ENCODE measurements at regions not wholly inside any gene's neighbourhood (a gene's known extent, or its start where the extent isn't known, plus 50 kb on each side); places are given as distances from the start of the nearest gene placed in this dataset.

- ATAC-seq = no peak
- intact Hi-C loops (cut with DNase I) = no loop called here
Observed at GRCh38 chr5:139743804-139744203, 51.8 kb upstream of the PSD2 start.

GRCh38 chr5:139744471-139745131, 51.0 kb upstream of the PSD2 start:
- Histone ChIP-seq H3K36me3 (no peaks in the 10 kb centered on the region), H3K4me3 (no peak overlapping the region), H3K27me3 (peaks cover 21% of the 10 kb centered on the region), H3K4me1 (peaks cover 22% of the 10 kb centered on the region), H3K27ac (no peak overlapping the region), H3K9me3 (no peaks in the 10 kb centered on the region)
- no peak for TF ChIP-seq CTCF (IDR thresholded peaks at IDR 0.05)
- ATAC-seq = no peak
- intact Hi-C loops (cut with DNase I) = no loop called here
- DNase-seq = no peak

More at GRCh38 chr5:139743804-139744203, 51.8 kb upstream of the PSD2 start:
- H3K4me3 ChIP-seq = no peak overlapping the region
- H3K27ac ChIP-seq = no peak overlapping the region
- no peaks in the 10 kb centered on the region for H3K9me3 ChIP-seq
- H3K27me3 ChIP-seq = peaks cover 21% of the 10 kb centered on the region
- H3K36me3 ChIP-seq = no peaks in the 10 kb centered on the region
- H3K4me1 ChIP-seq = peaks cover 22% of the 10 kb centered on the region
- TF ChIP-seq CTCF (IDR thresholded peaks at IDR 0.05) = no peak
- no peak for DNase-seq

- Histone ChIP-seq H3K4me3 (no peak overlapping the region), H3K27me3 (peaks cover 21% of the 10 kb centered on the region), H3K27ac (no peak overlapping the region), H3K9me3 (no peaks in the 10 kb centered on the region), H3K4me1 (peaks cover 22% of the 10 kb centered on the region), H3K36me3 (no peaks in the 10 kb centered on the region)
- no peak for DNase-seq
- intact Hi-C loops (cut with DNase I) = no loop called here
- TF ChIP-seq CTCF (IDR thresholded peaks at IDR 0.05) = no peak
- peak; percentile 4 for ATAC-seq
Observed at GRCh38 chr5:139745132-139745799, 50.3 kb upstream of the PSD2 start.

- intact Hi-C loops (cut with DNase I) = no loop called here
- H3K27me3 ChIP-seq = peaks cover 21% of the 10 kb centered on the region
- H3K27ac ChIP-seq = no peak overlapping the region
Observed at GRCh38 chr5:139745800-139746690, 49.6 kb upstream of the PSD2 start.

More at GRCh38 chr5:139745800-139746690, 49.6 kb upstream of the PSD2 start:
- Histone ChIP-seq H3K4me1 (peaks cover 22% of the 10 kb centered on the region), H3K4me3 (peak overlapping the region; percentile 44), H3K9me3 (no peaks in the 10 kb centered on the region), H3K36me3 (no peaks in the 10 kb centered on the region)
- ATAC-seq (peak; percentile 55), DNase-seq (no peak)
- no peak for TF ChIP-seq CTCF (IDR thresholded peaks at IDR 0.05)

All from upper lobe of right lung (tissue), 1 donor.